ENCODE measurements at regions not wholly inside any gene's neighbourhood (a gene's known extent, or its start where the extent isn't known, plus 50 kb on each side); places are given as distances from the start of the nearest gene placed in this dataset.

GRCh38 chr9:126057121-126057825, 269.4 kb upstream of the MVB12B start:
- Mint-ChIP-seq H3K4me1 (no peaks in the 10 kb centered on the region), H3K4me3 (no peak overlapping the region), H3K27ac (no peak overlapping the region), H3K36me3 (no peaks in the 10 kb centered on the region), H3K27me3 (peaks cover 16 to 21% of the 10 kb centered on the region in 2 donors), H3K9me3 (no peaks in the 10 kb centered on the region)
- Histone ChIP-seq H3K4me1 (ENCODE audit: insufficient read depth, low read length) (no peaks in the 10 kb centered on the region), H3K27ac (ENCODE audit: low read depth, low read length) (no peak overlapping the region), H3K27me3 (ENCODE audit: insufficient read depth, low read length) (no peaks in the 10 kb centered on the region), H3K4me3 (ENCODE audit: low read length in 2 of 2) (no peak overlapping the region), H3K36me3 (ENCODE audit: insufficient read depth, low read length) (no peaks in the 10 kb centered on the region), H3K9me3 (ENCODE audit: control insufficient read depth in 1 of 2, low read length in 2 of 2) (no peaks in the 10 kb centered on the region)
- DNase-seq: no peak
- POLR2A ChIA-PET (ENCODE audit: partially characterized antibody): no interaction called here
- intact Hi-C loops (cut with micrococcal nuclease): no loop called here
- CTCF ChIA-PET (ENCODE audit: partially characterized antibody): no interaction called here

GRCh38 chr9:126058011-126058531, 268.6 kb upstream of the MVB12B start:
- no peak overlapping the region for H3K4me3 Mint-ChIP-seq
- CTCF ChIA-PET (ENCODE audit: partially characterized antibody): no interaction called here
- POLR2A ChIA-PET (ENCODE audit: partially characterized antibody): no interaction called here

GRCh38 chr9:126058591-126058990, 268.0 kb upstream of the MVB12B start:
- H3K27me3 Mint-ChIP-seq: peaks cover 12 to 21% of the 10 kb centered on the region in 2 donors
- H3K27me3 ChIP-seq (ENCODE audit: insufficient read depth, low read length): no peaks in the 10 kb centered on the region
- intact Hi-C loops (cut with micrococcal nuclease): no loop called here
- H3K36me3 Mint-ChIP-seq: no peaks in the 10 kb centered on the region
- no peak overlapping the region for H3K27ac ChIP-seq (ENCODE audit: low read depth, low read length)
- ChIA-PET POLR2A (ENCODE audit: partially characterized antibody) (no interaction called here), CTCF (ENCODE audit: partially characterized antibody) (no interaction called here)
- H3K36me3 ChIP-seq (ENCODE audit: insufficient read depth, low read length): no peaks in the 10 kb centered on the region
- no peaks in the 10 kb centered on the region for H3K4me1 Mint-ChIP-seq
- H3K27ac Mint-ChIP-seq: no peak overlapping the region
- no peak for DNase-seq
- H3K4me1 ChIP-seq (ENCODE audit: insufficient read depth, low read length): no peaks in the 10 kb centered on the region
- H3K9me3 Mint-ChIP-seq: no peaks in the 10 kb centered on the region
- no peaks in the 10 kb centered on the region for H3K9me3 ChIP-seq (ENCODE audit: control insufficient read depth in 1 of 2, low read length in 2 of 2)
- no peak overlapping the region for H3K4me3 Mint-ChIP-seq
- H3K4me3 ChIP-seq (ENCODE audit: low read length in 2 of 2): no peak overlapping the region

More at GRCh38 chr9:126058011-126058531, 268.6 kb upstream of the MVB12B start:
- H3K9me3 Mint-ChIP-seq: no peaks in the 10 kb centered on the region
- H3K36me3 Mint-ChIP-seq: no peaks in the 10 kb centered on the region
- intact Hi-C loops (cut with micrococcal nuclease): no loop called here
- no peaks in the 10 kb centered on the region for H3K4me1 Mint-ChIP-seq
- no peaks in the 10 kb centered on the region for H3K9me3 ChIP-seq (ENCODE audit: control insufficient read depth in 1 of 2, low read length in 2 of 2)
- H3K27ac Mint-ChIP-seq: no peak overlapping the region
- no peak overlapping the region for H3K4me3 ChIP-seq (ENCODE audit: low read length in 2 of 2)
- H3K36me3 ChIP-seq (ENCODE audit: insufficient read depth, low read length): no peaks in the 10 kb centered on the region
- H3K4me1 ChIP-seq (ENCODE audit: insufficient read depth, low read length): no peaks in the 10 kb centered on the region
- DNase-seq: no peak
- H3K27ac ChIP-seq (ENCODE audit: low read depth, low read length): no peak overlapping the region
- no peaks in the 10 kb centered on the region for H3K27me3 ChIP-seq (ENCODE audit: insufficient read depth, low read length)
- H3K27me3 Mint-ChIP-seq: peaks cover 15 to 21% of the 10 kb centered on the region in 2 donors

GRCh38 chr9:126061575-126061974, 265.1 kb upstream of the MVB12B start:
- no peaks in the 10 kb centered on the region for H3K27me3 ChIP-seq (ENCODE audit: insufficient read depth, low read length)
- no peak for DNase-seq
- intact Hi-C loops (cut with micrococcal nuclease): no loop called here
- H3K4me3 ChIP-seq (ENCODE audit: low read length in 2 of 2): no peak overlapping the region
- no peaks in the 10 kb centered on the region for H3K36me3 ChIP-seq (ENCODE audit: insufficient read depth, low read length)
- no peaks in the 10 kb centered on the region for H3K4me1 Mint-ChIP-seq
- ChIA-PET POLR2A (ENCODE audit: partially characterized antibody) (no interaction called here), CTCF (ENCODE audit: partially characterized antibody) (interaction anchor here (1.0 kb wide), 1 partner anchor 8 kb away, joined by 4 read pairs; no protein-coding TSS in a partner anchor)
- H3K36me3 Mint-ChIP-seq: no peaks in the 10 kb centered on the region
- H3K27ac ChIP-seq (ENCODE audit: low read depth, low read length): no peak overlapping the region
- H3K27ac Mint-ChIP-seq: no peak overlapping the region
- H3K9me3 Mint-ChIP-seq: peaks cover 0 to 2% (median 0%) of the 10 kb centered on the region in 8 donors
- peaks cover 9 to 11% of the 10 kb centered on the region in 2 donors for H3K27me3 Mint-ChIP-seq
- H3K9me3 ChIP-seq (ENCODE audit: control insufficient read depth in 1 of 2, low read length in 2 of 2): no peaks in the 10 kb centered on the region
- no peaks in the 10 kb centered on the region for H3K4me1 ChIP-seq (ENCODE audit: insufficient read depth, low read length)
- no peak overlapping the region for H3K4me3 Mint-ChIP-seq

- Histone ChIP-seq H3K36me3 (ENCODE audit: insufficient read depth, low read length) (no peaks in the 10 kb centered on the region), H3K27me3 (ENCODE audit: insufficient read depth, low read length) (no peaks in the 10 kb centered on the region), H3K4me1 (ENCODE audit: insufficient read depth, low read length) (no peaks in the 10 kb centered on the region), H3K27ac (ENCODE audit: low read depth, low read length) (no peak overlapping the region), H3K4me3 (ENCODE audit: low read length in 2 of 2) (no peak overlapping the region), H3K9me3 (ENCODE audit: control insufficient read depth in 1 of 2, low read length in 2 of 2) (no peaks in the 10 kb centered on the region)
- Mint-ChIP-seq H3K27ac (no peak overlapping the region), H3K27me3 (peaks cover 9 to 11% of the 10 kb centered on the region in 2 donors), H3K4me1 (no peaks in the 10 kb centered on the region), H3K9me3 (peaks cover 0 to 2% (median 0%) of the 10 kb centered on the region in 8 donors), H3K36me3 (no peaks in the 10 kb centered on the region), H3K4me3 (no peak overlapping the region)
- ChIA-PET CTCF (ENCODE audit: partially characterized antibody) (no interaction called here), POLR2A (ENCODE audit: partially characterized antibody) (no interaction called here)
- no peak for DNase-seq
- intact Hi-C loops (cut with micrococcal nuclease): no loop called here
Observed at GRCh38 chr9:126062158-126062886, 264.3 kb upstream of the MVB12B start.

GRCh38 chr9:126063326-126063725, 263.3 kb upstream of the MVB12B start:
- no peaks in the 10 kb centered on the region for H3K36me3 Mint-ChIP-seq
- no peak overlapping the region for H3K27ac Mint-ChIP-seq
- peaks cover 9 to 11% of the 10 kb centered on the region in 2 donors for H3K27me3 Mint-ChIP-seq
- H3K4me3 Mint-ChIP-seq: no peak overlapping the region
- DNase-seq: no peak
- intact Hi-C loops (cut with micrococcal nuclease): no loop called here
- Histone ChIP-seq H3K36me3 (ENCODE audit: insufficient read depth, low read length) (no peaks in the 10 kb centered on the region), H3K4me3 (ENCODE audit: low read length in 2 of 2) (no peak overlapping the region), H3K9me3 (ENCODE audit: control insufficient read depth in 1 of 2, low read length in 2 of 2) (no peaks in the 10 kb centered on the region), H3K27ac (ENCODE audit: low read depth, low read length) (no peak overlapping the region), H3K4me1 (ENCODE audit: insufficient read depth, low read length) (no peaks in the 10 kb centered on the region), H3K27me3 (ENCODE audit: insufficient read depth, low read length) (no peaks in the 10 kb centered on the region)
- peaks cover 0 to 2% (median 0%) of the 10 kb centered on the region in 8 donors for H3K9me3 Mint-ChIP-seq
- CTCF ChIA-PET (ENCODE audit: partially characterized antibody): no interaction called here
- H3K4me1 Mint-ChIP-seq: no peaks in the 10 kb centered on the region
- POLR2A ChIA-PET (ENCODE audit: partially characterized antibody): no interaction called here

- POLR2A ChIA-PET (ENCODE audit: partially characterized antibody): no interaction called here
- H3K36me3 ChIP-seq (ENCODE audit: insufficient read depth, low read length): no peaks in the 10 kb centered on the region
- H3K27ac Mint-ChIP-seq: no peak overlapping the region
- H3K27me3 Mint-ChIP-seq: peaks cover 7 to 12% of the 10 kb centered on the region in 2 donors
- DNase-seq: no peak
- intact Hi-C loops (cut with micrococcal nuclease): no loop called here
- H3K27me3 ChIP-seq (ENCODE audit: insufficient read depth, low read length): no peaks in the 10 kb centered on the region
- H3K4me1 ChIP-seq (ENCODE audit: insufficient read depth, low read length): no peaks in the 10 kb centered on the region
- no peaks in the 10 kb centered on the region for H3K9me3 ChIP-seq (ENCODE audit: control insufficient read depth in 1 of 2, low read length in 2 of 2)
- H3K4me3 ChIP-seq (ENCODE audit: low read length in 2 of 2): no peak overlapping the region
- H3K4me3 Mint-ChIP-seq: no peak overlapping the region
- CTCF ChIA-PET (ENCODE audit: partially characterized antibody): no interaction called here
- H3K9me3 Mint-ChIP-seq: peaks cover 0 to 2% (median 0%) of the 10 kb centered on the region in 8 donors
- no peaks in the 10 kb centered on the region for H3K4me1 Mint-ChIP-seq
- no peaks in the 10 kb centered on the region for H3K36me3 Mint-ChIP-seq
- H3K27ac ChIP-seq (ENCODE audit: low read depth, low read length): no peak overlapping the region
Observed at GRCh38 chr9:126066131-126066530, 260.5 kb upstream of the MVB12B start.

Measured in CD4-positive, alpha-beta memory T cell (primary cell).